ENCODE measurements at regions not wholly inside any gene's neighbourhood (a gene's known extent, or its start where the extent isn't known, plus 50 kb on each side); places are given as distances from the start of the nearest gene placed in this dataset.

DNA sequence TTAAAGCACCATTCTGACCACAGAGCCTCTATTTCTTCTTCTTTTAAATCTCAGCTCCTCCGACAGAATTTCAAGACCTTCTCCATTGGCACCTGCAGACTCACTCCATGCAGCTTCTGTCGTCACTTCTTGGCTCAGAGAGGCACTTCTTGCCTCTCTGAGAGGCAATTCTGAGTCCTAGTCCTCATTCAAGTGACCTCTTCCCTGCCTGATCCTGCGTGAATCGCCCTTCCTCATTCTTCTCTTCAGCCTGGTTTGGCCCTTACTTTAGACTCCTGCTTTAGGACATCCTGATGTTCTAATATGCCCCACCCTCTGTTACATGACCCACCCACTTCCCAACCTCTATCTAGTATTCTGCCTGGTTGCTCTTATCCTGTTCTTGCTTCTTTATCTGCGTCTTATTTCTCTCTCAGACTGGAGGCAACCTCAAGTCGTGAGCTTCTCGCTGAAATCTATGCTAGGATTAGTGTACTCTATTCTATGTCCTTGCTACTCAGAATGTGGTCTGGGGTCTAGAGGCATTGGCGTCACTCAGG, 55.6 kb upstream of the CISTR start (continued):
- TF ChIP-seq, protein P1, sequence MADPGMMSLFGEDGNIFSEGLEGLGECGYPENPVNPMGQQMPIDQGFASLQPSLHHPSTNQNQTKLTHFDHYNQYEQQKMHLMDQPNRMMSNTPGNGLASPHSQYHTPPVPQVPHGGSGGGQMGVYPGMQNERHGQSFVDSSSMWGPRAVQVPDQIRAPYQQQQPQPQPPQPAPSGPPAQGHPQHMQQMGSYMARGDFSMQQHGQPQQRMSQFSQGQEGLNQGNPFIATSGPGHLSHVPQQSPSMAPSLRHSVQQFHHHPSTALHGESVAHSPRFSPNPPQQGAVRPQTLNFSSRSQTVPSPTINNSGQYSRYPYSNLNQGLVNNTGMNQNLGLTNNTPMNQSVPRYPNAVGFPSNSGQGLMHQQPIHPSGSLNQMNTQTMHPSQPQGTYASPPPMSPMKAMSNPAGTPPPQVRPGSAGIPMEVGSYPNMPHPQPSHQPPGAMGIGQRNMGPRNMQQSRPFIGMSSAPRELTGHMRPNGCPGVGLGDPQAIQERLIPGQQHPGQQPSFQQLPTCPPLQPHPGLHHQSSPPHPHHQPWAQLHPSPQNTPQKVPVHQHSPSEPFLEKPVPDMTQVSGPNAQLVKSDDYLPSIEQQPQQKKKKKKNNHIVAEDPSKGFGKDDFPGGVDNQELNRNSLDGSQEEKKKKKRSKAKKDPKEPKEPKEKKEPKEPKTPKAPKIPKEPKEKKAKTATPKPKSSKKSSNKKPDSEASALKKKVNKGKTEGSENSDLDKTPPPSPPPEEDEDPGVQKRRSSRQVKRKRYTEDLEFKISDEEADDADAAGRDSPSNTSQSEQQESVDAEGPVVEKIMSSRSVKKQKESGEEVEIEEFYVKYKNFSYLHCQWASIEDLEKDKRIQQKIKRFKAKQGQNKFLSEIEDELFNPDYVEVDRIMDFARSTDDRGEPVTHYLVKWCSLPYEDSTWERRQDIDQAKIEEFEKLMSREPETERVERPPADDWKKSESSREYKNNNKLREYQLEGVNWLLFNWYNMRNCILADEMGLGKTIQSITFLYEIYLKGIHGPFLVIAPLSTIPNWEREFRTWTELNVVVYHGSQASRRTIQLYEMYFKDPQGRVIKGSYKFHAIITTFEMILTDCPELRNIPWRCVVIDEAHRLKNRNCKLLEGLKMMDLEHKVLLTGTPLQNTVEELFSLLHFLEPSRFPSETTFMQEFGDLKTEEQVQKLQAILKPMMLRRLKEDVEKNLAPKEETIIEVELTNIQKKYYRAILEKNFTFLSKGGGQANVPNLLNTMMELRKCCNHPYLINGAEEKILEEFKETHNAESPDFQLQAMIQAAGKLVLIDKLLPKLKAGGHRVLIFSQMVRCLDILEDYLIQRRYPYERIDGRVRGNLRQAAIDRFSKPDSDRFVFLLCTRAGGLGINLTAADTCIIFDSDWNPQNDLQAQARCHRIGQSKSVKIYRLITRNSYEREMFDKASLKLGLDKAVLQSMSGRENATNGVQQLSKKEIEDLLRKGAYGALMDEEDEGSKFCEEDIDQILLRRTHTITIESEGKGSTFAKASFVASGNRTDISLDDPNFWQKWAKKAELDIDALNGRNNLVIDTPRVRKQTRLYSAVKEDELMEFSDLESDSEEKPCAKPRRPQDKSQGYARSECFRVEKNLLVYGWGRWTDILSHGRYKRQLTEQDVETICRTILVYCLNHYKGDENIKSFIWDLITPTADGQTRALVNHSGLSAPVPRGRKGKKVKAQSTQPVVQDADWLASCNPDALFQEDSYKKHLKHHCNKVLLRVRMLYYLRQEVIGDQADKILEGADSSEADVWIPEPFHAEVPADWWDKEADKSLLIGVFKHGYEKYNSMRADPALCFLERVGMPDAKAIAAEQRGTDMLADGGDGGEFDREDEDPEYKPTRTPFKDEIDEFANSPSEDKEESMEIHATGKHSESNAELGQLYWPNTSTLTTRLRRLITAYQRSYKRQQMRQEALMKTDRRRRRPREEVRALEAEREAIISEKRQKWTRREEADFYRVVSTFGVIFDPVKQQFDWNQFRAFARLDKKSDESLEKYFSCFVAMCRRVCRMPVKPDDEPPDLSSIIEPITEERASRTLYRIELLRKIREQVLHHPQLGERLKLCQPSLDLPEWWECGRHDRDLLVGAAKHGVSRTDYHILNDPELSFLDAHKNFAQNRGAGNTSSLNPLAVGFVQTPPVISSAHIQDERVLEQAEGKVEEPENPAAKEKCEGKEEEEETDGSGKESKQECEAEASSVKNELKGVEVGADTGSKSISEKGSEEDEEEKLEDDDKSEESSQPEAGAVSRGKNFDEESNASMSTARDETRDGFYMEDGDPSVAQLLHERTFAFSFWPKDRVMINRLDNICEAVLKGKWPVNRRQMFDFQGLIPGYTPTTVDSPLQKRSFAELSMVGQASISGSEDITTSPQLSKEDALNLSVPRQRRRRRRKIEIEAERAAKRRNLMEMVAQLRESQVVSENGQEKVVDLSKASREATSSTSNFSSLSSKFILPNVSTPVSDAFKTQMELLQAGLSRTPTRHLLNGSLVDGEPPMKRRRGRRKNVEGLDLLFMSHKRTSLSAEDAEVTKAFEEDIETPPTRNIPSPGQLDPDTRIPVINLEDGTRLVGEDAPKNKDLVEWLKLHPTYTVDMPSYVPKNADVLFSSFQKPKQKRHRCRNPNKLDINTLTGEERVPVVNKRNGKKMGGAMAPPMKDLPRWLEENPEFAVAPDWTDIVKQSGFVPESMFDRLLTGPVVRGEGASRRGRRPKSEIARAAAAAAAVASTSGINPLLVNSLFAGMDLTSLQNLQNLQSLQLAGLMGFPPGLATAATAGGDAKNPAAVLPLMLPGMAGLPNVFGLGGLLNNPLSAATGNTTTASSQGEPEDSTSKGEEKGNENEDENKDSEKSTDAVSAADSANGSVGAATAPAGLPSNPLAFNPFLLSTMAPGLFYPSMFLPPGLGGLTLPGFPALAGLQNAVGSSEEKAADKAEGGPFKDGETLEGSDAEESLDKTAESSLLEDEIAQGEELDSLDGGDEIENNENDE (IDR thresholded peaks at IDR 0.05; ENCODE audit: insufficient replicate concordance, low read length), result no peak
- TF ChIP-seq TEAD4 (IDR thresholded peaks at IDR 0.05; ENCODE audit: low read depth, low read length), result no peak
- no peak for TF ChIP-seq PHF8 (conservative IDR thresholded peaks at IDR 0.05; ENCODE audit: low read depth, low read length)
- TF ChIP-seq YY1 (IDR thresholded peaks at IDR 0.05; ENCODE audit: low read depth, low read length), result no peak
- TF ChIP-seq SRF (IDR thresholded peaks at IDR 0.05; ENCODE audit: low read depth, low read length), result no peak
- TF ChIP-seq TAF1 (IDR thresholded peaks at IDR 0.05; ENCODE audit: low read depth, low read length), result no peak
- TF ChIP-seq ASH2L (IDR thresholded peaks at IDR 0.05; ENCODE audit: low read length), result no peak
- no peak for TF ChIP-seq NANOG (IDR thresholded peaks at IDR 0.05; ENCODE audit: insufficient read depth, low read depth, low read length, poor library complexity, severe bottlenecking)
- no peak for TF ChIP-seq HDAC2 (IDR thresholded peaks at IDR 0.05; ENCODE audit: borderline replicate concordance in 1 of 2, low read depth in 2 of 2, low read length in 2 of 2)
- no peak for TF ChIP-seq CBX8 (IDR thresholded peaks at IDR 0.05; ENCODE audit: borderline replicate concordance, low read depth, low read length)
- TF ChIP-seq RBBP5 (IDR thresholded peaks at IDR 0.05; ENCODE audit: borderline replicate concordance, low read depth, low read length), result no peak
- TF ChIP-seq EZH2 (IDR thresholded peaks at IDR 0.05; ENCODE audit: low read depth, low read length, severe bottlenecking), result no peak

All from H1 (cell line).